BE2C (cell line): ENCODE measurements at regions not wholly inside any gene's neighbourhood (a gene's known extent, or its start where the extent isn't known, plus 50 kb on each side); places are given as distances from the start of the nearest gene placed in this dataset.

ENCODE experiments used
- DNase-seq: peaks from one replicate; pipeline ENCODE4 v3.0.0-alpha.2; 2020
- H3K27me3 ChIP-seq: fragments of 250-450 bp; sonication (Bioruptor Pico); 2 replicates; pipeline ENCODE4 v1.5.1; 2020; ENCODE audit warnings: mild to moderate bottlenecking
- H3K36me3 ChIP-seq: fragments of 250-450 bp; sonication (Bioruptor Pico); 2 replicates; pipeline ENCODE4 v1.5.1; 2020; ENCODE audit warnings: mild to moderate bottlenecking
- H3K4me1 ChIP-seq: fragments of 250-450 bp; sonication (Bioruptor Pico); 2 replicates; pipeline ENCODE4 v1.5.1; 2020
- H3K4me3 ChIP-seq: 2 replicates; pipeline ENCODE4 v1.5.1; 2011; ENCODE audit warnings: low read depth, low read length
- H3K9me3 ChIP-seq: fragments of 250-450 bp; sonication (Bioruptor Pico); 2 replicates; pipeline ENCODE4 v1.5.1; 2020
- TF ChIP-seq, protein P1 (sequence below): IDR thresholded peaks from 2 replicates; pipeline ENCODE4 v1.5.1; 2012; ENCODE audit warnings: mild to moderate bottlenecking, low read depth, low read length

DNA sequence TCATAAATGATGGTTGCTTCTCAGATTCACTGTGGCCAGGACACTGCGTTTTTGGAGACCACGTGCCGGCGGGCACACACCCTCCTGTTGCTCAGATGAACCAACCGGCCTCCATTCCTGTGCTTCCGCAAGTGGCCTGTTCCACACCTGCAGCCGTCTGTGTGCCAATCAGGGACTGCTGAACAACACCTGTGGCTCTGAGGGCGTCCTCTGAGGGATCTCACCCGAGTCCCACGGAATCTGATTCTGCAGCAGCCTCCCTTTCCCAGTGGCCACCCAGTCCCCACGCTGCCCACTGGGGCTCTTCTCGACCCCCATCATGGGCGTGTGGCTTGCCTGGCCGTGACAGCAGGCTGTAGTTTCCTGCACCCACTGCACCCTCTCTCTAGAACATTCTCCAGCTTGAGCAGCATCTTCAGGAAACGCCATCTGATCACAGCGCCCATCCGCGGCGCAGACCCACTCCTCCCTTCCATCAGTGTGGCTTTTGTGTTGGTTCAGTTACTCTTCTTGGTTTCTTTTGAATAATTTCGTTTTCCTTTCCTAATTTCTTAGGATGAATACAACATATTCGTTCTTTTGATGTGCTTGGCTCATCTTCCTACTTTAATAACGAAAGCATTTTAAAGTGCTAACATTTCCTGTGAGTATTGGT lies 65.1 kb upstream of the SLC22A11 start:
- 0 out of 2 replicates have a peak, but pooled peaks cover 2% of the 10 kb centered on the region for H3K27me3 ChIP-seq

DNA sequence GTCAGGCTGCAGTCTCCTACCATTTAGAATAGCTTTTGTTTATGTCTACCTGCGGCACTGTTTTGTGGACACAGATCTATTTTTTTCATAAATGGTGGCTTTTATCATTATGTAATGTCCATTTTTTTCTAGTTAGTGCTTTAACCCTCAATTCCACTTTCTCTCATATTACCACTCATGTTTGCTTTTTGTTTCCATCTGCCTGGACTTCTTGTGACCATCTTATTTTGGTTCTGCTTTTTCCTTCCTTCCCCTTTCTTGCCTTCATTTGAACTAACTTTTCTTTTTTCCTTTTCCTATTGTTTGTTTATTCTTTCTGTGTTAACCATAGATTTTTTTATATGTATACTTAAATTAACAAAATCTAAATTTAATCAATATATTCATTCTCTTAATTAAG lies 63.2 kb upstream of the SLC22A11 start:
- no peaks in the 10 kb centered on the region for H3K4me1 ChIP-seq
- no peaks in the 10 kb centered on the region for H3K9me3 ChIP-seq
- H3K4me3 ChIP-seq, result no peak overlapping the region
- DNase-seq, result no peak
- 0 out of 2 replicates have a peak, but pooled peaks cover 2% of the 10 kb centered on the region for H3K27me3 ChIP-seq
- TF ChIP-seq, protein P1, sequence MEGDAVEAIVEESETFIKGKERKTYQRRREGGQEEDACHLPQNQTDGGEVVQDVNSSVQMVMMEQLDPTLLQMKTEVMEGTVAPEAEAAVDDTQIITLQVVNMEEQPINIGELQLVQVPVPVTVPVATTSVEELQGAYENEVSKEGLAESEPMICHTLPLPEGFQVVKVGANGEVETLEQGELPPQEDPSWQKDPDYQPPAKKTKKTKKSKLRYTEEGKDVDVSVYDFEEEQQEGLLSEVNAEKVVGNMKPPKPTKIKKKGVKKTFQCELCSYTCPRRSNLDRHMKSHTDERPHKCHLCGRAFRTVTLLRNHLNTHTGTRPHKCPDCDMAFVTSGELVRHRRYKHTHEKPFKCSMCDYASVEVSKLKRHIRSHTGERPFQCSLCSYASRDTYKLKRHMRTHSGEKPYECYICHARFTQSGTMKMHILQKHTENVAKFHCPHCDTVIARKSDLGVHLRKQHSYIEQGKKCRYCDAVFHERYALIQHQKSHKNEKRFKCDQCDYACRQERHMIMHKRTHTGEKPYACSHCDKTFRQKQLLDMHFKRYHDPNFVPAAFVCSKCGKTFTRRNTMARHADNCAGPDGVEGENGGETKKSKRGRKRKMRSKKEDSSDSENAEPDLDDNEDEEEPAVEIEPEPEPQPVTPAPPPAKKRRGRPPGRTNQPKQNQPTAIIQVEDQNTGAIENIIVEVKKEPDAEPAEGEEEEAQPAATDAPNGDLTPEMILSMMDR, result no peak
- H3K36me3 ChIP-seq, result no peaks in the 10 kb centered on the region

More for the DNA sequence above, 65.1 kb upstream of the SLC22A11 start:
- H3K9me3 ChIP-seq, result no peaks in the 10 kb centered on the region
- DNase-seq, result no peak
- TF ChIP-seq, protein P1, result no peak
- H3K4me3 ChIP-seq, result no peak overlapping the region
- no peaks in the 10 kb centered on the region for H3K36me3 ChIP-seq
- H3K4me1 ChIP-seq, result no peaks in the 10 kb centered on the region

DNA sequence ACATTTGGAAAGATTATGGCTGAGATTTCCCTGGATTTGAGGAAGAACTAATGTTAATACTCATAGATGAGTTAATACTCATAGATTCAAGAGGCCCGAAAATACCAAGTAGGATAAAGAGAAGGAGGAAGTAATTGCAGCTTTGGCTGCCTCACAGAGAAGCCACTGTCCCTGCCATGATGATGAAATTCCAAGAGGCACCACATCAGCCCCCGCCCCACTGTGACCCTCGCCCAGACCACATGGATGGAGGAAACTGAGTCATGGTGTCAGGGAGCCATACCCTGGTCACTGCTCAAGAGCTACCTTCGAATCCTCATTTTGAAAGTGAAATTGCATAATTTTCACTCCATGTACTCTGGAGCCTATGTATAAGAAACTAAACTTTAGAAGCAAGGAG lies 57.6 kb upstream of the SLC22A11 start:
- 0 out of 2 replicates have a peak, but pooled peaks cover 2% of the 10 kb centered on the region for H3K27me3 ChIP-seq
- H3K4me1 ChIP-seq, result no peaks in the 10 kb centered on the region
- no peak for DNase-seq
- H3K36me3 ChIP-seq, result no peaks in the 10 kb centered on the region
- no peaks in the 10 kb centered on the region for H3K9me3 ChIP-seq
- TF ChIP-seq, protein P1, result no peak
- no peak overlapping the region for H3K4me3 ChIP-seq

DNA sequence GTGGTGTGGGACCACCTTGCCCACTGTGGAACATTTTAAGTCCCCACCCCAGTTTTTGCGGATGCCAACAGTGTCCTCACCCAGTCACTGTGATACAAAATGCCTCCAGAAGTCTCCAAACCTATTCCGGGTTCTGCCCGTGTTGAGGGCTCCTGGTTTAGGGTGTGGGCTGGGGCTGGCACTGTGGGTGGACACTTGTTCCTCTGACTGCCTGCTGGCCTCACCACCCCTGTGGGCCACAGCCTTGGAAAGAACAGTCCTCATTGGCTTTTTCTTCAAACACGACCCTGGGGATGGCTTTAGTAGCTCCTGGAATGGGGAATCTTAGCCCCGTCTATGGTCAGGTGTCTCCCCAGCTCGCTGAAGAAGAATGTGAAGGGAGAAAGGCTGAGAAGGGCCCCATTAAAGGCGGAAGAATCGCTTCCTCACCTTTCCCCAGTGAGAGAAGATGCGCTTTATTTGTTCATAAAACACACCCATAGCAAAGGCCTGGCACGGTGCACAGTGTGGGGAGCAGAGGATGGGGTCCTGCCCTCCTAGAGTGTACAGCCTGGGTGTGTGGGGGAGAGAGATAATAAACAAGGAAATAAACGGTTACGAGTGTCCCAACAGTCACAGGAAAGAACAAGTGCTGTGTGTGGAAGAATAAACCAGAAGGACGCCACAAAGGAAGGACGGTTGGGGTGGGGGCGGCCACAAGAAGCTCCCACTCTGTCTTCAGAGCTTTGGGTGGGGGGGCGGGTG lies 56.3 kb upstream of the SLC22A11 start:
- no peaks in the 10 kb centered on the region for H3K4me1 ChIP-seq
- TF ChIP-seq, protein P1, result no peak
- no peak for DNase-seq
- H3K9me3 ChIP-seq, result no peaks in the 10 kb centered on the region
- H3K27me3 ChIP-seq, result no peaks in the 10 kb centered on the region
- no peaks in the 10 kb centered on the region for H3K36me3 ChIP-seq
- H3K4me3 ChIP-seq, result no peak overlapping the region

DNA sequence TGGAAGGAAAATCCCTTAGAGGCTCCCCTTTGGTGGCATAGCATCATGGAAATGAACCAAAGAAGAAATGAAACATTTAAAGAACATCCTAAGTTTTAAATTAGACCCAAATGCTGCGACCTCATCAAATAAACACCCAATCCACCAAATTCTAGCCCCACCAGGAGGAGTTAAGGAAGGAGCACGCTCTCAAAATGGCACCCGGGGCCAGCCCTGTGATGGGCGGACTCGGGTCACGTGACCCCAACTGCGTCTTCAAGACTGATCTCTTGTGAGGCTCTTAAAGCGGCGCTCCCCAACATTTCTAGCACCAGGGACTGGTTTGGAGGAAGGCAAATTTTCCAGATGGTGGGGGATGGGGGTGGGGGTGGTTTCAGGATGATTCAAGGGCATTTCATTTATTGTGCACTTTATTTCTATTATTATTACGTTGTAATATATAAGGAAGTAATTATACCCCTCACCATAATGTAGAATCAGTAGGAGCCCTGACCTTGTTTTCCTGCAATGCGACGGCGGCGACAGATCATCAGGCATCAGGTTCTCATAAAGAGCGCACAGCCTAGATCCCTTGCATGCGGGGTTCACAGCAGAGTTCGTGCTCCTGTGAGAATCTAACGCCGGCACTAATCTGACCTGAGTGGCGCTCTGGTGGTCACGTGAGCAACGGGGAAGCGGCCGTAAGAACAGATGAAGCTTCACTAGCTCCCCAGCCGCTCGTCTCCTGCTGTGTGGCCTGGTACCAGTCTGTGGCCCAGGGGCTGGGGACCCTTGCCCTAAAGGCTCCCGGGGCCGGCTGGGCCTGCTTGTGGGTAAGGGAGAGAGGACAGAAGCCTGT lies 55.3 kb upstream of the SLC22A11 start:
- Histone ChIP-seq H3K4me1 (no peaks in the 10 kb centered on the region), H3K36me3 (no peaks in the 10 kb centered on the region), H3K27me3 (no peaks in the 10 kb centered on the region), H3K9me3 (no peaks in the 10 kb centered on the region), H3K4me3 (0 out of 2 replicates have a peak overlapping the region, but pooled peaks have one; percentile 20)
- peak; percentile 20 for DNase-seq
- TF ChIP-seq, protein P1, result no peak
